ENCODE measurements at regions not wholly inside any gene's neighbourhood (a gene's known extent, or its start where the extent isn't known, plus 50 kb on each side); places are given as distances from the start of the nearest gene placed in this dataset.
"Not testable (repeated sequence)": the region's sequence is repeated elsewhere in the genome, so short reads cannot be mapped to it uniquely, and the experiment has no call there.

DNA sequence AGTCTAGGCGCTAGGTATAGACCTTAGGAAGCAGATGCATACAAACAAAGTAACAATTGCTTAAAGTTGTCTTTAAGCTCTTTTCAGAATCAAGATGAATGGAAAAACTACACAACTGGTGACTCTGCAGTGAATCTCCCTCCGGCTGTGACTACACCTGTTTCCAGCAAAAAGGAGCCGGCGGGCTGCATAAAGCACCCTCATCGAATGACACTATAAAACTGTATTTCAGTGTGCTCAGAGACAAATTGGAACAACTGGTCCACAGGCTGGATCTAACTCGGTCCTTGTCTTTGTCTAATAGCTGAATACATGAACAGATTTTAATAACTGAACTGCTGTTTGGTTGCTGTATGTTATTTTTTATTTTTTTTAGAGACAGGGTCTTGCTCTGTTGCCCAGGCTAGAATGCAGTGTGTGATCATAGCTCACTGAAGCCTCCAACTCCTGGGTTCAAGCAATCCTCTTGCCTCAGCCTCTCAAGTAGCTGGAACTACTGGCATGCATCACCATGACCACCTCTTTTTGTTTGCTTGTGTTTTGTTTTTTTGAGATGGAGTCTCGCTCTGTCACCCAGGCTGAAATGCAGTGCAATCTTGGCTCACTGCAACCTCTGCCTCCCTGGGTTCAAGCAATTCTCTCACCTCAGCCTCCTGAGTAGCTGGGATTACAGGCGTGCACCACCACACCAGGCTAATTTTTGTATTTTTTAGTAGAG is 64.2 kb upstream of the SVIL start:
- intact Hi-C loops (cut with DNase I; ENCODE audit: low total_unique reads): no loop called here
- Histone ChIP-seq H3K27ac (no peak overlapping the region), H3K9me3 (no peaks in the 10 kb centered on the region), H3K4me1 (peaks cover 0 to 3% of the 10 kb centered on the region in 2 donors), H3K27me3 (no peaks in the 10 kb centered on the region), H3K36me3 (no peaks in the 10 kb centered on the region), H3K4me3 (no peak overlapping the region)
- no peak for TF ChIP-seq POLR2AphosphoS5 (IDR thresholded peaks at IDR 0.05)
- no peak for TF ChIP-seq POLR2A (IDR thresholded peaks at IDR 0.05)
- TF ChIP-seq, protein P1, sequence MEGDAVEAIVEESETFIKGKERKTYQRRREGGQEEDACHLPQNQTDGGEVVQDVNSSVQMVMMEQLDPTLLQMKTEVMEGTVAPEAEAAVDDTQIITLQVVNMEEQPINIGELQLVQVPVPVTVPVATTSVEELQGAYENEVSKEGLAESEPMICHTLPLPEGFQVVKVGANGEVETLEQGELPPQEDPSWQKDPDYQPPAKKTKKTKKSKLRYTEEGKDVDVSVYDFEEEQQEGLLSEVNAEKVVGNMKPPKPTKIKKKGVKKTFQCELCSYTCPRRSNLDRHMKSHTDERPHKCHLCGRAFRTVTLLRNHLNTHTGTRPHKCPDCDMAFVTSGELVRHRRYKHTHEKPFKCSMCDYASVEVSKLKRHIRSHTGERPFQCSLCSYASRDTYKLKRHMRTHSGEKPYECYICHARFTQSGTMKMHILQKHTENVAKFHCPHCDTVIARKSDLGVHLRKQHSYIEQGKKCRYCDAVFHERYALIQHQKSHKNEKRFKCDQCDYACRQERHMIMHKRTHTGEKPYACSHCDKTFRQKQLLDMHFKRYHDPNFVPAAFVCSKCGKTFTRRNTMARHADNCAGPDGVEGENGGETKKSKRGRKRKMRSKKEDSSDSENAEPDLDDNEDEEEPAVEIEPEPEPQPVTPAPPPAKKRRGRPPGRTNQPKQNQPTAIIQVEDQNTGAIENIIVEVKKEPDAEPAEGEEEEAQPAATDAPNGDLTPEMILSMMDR (IDR thresholded peaks at IDR 0.05): no peak
- DNase-seq (ENCODE audit: low spot score in 2 of 2): no peak

DNA sequence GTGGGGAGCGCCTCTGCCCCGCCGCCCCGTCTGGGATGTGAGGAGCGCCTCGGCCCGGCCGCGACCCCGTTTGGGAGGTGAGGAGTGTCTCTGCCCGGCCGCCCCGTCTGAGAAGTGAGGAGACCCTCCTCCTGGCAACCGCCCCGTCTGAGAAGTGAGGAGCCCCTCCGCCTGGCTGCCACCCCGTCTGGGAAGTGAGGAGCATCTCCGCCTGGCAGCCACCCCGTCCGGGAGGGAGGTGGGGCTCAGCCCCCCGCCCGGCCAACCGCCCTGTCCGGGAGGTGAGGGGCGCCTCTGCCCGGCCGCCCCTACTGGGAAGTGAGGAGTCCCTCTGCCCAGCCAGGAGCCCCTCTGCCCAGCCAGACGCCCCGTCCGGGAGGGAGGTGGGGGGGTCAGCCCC is 61.8 kb upstream of the SVIL start:
- H3K27me3 ChIP-seq; H3K4me1 ChIP-seq; DNase-seq (ENCODE audit: low spot score in 2 of 2); intact Hi-C loops (cut with DNase I; ENCODE audit: low total_unique reads); H3K27ac ChIP-seq; H3K9me3 ChIP-seq; H3K4me3 ChIP-seq; H3K36me3 ChIP-seq: not testable (repeated sequence)

DNA sequence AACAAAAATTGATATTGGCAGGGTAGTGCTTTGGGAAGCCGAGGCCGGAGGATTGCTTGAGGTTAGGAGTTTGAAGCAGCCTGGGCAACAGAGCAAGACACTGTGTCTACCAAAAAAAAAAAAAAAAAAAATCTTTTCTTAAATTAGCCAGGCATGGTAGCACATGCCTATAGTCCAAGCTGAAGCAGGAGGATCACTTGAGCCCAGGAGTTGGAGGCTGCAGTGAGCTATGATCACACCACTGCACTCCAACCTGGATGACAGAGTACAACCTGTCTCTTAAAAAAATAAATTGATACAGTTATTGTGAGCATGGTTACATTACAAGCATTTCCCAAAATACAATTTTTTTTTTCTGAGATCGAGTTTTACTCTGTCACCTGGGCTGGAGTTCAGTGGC is 59.4 kb upstream of the SVIL start:
- H3K4me3 ChIP-seq: no peak overlapping the region
- peaks cover 0 to 3% of the 10 kb centered on the region in 2 donors for H3K4me1 ChIP-seq
- intact Hi-C loops (cut with DNase I; ENCODE audit: low total_unique reads): no loop called here
- DNase-seq (ENCODE audit: low spot score in 2 of 2): no peak
- H3K27me3 ChIP-seq: no peaks in the 10 kb centered on the region
- TF ChIP-seq, protein P1 (IDR thresholded peaks at IDR 0.05): no peak
- TF ChIP-seq POLR2AphosphoS5 (IDR thresholded peaks at IDR 0.05): no peak
- TF ChIP-seq POLR2A (IDR thresholded peaks at IDR 0.05): no peak
- H3K36me3 ChIP-seq: no peaks in the 10 kb centered on the region
- H3K27ac ChIP-seq: no peak overlapping the region
- no peaks in the 10 kb centered on the region for H3K9me3 ChIP-seq

DNA sequence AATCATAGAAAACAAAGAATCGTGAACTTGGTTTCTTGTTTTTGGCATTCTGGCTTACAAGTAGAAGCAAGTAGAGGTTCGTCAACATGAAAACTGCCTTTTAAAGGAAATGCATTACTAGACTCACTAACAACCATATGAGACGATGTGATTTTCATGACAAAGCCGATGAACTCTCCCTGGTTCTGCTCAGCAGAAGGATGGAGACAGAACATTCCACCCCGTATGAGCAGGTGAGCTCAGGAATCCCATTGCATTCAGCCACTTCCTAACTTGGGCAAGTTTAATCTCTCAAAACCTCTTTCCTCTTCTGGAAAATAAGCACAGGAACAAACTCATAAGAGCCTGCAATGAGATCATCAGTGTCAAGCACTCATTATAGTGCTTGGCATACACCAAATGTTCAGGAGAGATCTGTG is 57.4 kb upstream of the SVIL start:
- H3K27me3 ChIP-seq: no peaks in the 10 kb centered on the region
- H3K36me3 ChIP-seq: no peaks in the 10 kb centered on the region
- peak overlapping the region; percentile 57 to 75 for H3K27ac ChIP-seq
- TF ChIP-seq, protein P1 (IDR thresholded peaks at IDR 0.05): no peak
- no peak for TF ChIP-seq POLR2A (IDR thresholded peaks at IDR 0.05)
- no peak for TF ChIP-seq POLR2AphosphoS5 (IDR thresholded peaks at IDR 0.05)
- no peak for DNase-seq (ENCODE audit: low spot score in 2 of 2)
- peak overlapping the region in 2 of 3 donors; percentile 4 to 33 for H3K4me3 ChIP-seq
- H3K9me3 ChIP-seq: no peaks in the 10 kb centered on the region
- peaks cover 0 to 3% of the 10 kb centered on the region in 2 donors for H3K4me1 ChIP-seq
- intact Hi-C loops (cut with DNase I; ENCODE audit: low total_unique reads): no loop called here

DNA sequence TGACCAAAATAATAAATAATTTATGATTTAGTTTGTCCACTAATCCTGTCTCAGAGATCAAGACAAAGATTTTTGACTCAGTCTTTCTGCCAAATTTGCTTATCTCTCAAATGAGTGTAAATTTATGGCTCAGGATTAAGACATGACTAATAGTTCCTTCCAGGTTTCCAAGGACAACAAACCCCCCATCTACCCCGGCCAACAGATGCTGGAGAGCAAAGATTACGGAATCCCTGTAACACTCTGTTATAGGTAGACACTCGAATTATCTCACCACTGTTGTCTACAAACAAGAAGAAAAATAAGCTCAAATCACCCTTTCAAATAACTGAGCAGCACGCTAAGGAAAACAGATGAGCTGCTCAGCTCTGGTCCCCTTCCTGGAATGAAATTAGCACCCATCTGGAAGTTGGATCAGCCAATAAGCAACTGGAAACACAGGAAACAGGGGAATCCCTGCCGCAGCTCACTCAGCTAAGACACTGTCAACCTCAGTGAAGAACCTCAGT is 56.8 kb upstream of the SVIL start:
- TF ChIP-seq POLR2AphosphoS5 (IDR thresholded peaks at IDR 0.05) (no peak), POLR2A (IDR thresholded peaks at IDR 0.05) (no peak)
- TF ChIP-seq, protein P1 (IDR thresholded peaks at IDR 0.05): no peak
- no peaks in the 10 kb centered on the region for H3K27me3 ChIP-seq
- H3K4me3 ChIP-seq: peak overlapping the region in 2 of 3 donors; percentile 4 to 33
- H3K36me3 ChIP-seq: no peaks in the 10 kb centered on the region
- intact Hi-C loops (cut with DNase I; ENCODE audit: low total_unique reads): no loop called here
- DNase-seq (ENCODE audit: low spot score in 2 of 2): no peak
- peak overlapping the region; percentile 57 to 75 for H3K27ac ChIP-seq
- H3K9me3 ChIP-seq: no peaks in the 10 kb centered on the region
- peaks cover 0 to 3% of the 10 kb centered on the region in 2 donors for H3K4me1 ChIP-seq

Data from breast epithelium (tissue), 4 donors.